ENCODE measurements at regions not wholly inside any gene's neighbourhood (a gene's known extent, or its start where the extent isn't known, plus 50 kb on each side); places are given as distances from the start of the nearest gene placed in this dataset.

DNA sequence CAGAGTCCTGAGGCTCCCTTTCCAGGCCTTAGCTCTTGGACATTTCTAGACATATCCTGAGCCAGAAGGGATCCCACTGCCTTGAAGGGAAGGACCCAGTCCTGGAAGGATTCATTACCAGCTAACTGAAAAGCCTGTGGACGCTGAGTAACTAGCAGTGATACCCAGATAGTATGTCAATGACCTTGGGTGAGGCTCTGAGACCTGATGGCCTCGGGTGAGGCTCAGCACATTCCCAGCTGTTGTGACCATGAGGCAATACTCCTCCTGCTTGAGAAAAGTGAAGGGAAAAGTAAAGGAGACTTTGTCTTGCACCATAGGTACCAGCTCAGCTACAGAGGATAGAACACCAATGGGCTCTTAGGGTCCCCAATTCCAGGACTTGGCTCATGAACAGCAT lies 268.1 kb downstream of the DKK2 start:
- no peak for DNase-seq (ENCODE audit: low read depth)

DNA sequence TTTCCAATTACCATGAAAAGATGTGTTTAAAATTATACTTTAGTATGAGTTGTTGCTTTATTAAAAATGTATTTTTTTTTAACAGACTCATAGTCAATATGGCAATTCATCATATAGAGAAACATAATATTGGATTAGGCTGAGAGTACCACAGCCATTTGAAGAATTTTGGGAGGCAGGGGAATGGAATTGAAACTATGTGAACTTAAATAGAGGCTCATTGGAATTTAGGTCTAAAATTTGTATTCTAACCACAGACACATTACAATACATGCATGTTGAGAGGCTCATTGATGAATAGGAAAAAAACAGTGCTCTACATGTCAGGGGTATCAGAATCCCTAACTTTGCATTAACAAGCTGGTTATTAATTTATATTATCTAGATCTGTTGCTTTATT lies 269.6 kb downstream of the DKK2 start:
- DNase-seq (ENCODE audit: low read depth): no peak

DNA sequence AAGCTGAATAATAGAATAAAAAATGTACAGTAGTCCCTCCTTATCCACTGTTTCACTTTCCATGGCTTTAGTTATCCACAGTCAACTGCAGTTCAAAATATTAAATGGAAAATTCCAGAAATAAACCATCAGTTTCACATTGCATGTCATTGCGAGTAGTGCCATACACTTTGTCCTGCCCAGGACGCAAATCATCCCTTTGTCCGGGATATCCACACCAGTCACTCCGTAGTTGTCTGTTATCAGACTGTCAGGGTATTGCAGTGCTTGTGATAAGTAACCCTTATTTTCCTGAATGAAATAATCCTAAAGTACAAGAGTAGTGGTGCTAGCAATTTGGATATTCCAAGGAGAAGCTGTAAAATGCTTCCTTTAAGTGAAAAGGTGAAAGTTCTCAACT lies 271.3 kb downstream of the DKK2 start:
- DNase-seq (ENCODE audit: low read depth): no peak

DNA sequence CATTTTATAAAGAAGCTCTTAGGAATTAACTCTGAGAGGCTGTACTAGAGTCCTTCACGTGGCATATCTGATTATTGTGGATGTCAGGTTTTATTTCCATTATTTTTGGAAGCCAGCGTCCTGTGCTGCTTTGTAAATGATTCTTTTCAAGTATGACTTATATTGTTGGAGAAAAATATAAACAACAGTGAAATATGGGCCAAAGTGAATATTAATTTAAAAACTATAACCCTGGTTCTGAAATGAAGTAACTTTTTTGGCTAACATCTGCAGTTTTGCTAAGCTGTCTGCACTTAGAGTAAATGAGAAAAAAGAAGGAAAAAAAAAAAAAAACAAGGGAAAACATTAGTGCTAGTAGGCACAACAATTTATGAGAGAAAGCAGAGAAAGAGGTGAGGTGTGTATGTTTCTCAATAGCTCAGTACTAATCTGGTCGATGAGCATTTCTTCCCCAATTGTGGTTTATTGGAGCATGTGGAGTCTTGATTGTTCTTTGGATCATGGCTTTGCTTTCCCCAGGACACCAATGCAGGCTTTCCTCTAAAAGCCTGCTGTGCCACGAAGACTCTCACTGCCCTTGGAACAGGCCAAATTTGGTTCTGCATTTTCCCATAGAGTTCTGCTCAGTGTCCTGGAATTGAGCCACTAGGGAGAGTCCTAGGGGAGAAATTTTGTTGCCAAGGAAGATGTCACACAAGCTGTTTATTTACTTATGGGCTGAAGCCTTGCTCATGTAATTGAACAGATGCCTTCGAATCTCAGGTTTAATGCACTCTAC lies 273.3 kb downstream of the DKK2 start:
- no peak for DNase-seq (ENCODE audit: low read depth)

DNA sequence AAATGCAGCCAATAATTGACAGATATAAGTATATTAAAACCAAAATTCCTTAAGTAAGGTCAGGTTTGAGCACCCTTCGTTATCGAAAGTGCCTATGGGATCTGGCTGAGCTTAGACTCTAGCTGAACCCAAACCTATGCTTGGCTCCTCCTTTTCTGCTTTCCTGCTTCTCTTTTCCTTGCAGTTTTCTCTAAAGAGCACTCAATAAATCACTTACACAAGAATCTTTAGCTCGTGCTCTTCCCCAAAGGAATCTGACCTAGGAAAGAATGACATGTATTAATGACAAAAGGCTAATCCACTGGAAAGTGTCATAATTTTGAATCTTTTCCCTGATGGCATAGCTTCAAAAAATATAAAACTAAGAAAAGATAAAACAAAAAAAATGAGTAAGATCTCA lies 282.7 kb downstream of the DKK2 start:
- no peak for DNase-seq (ENCODE audit: low read depth)

DNA sequence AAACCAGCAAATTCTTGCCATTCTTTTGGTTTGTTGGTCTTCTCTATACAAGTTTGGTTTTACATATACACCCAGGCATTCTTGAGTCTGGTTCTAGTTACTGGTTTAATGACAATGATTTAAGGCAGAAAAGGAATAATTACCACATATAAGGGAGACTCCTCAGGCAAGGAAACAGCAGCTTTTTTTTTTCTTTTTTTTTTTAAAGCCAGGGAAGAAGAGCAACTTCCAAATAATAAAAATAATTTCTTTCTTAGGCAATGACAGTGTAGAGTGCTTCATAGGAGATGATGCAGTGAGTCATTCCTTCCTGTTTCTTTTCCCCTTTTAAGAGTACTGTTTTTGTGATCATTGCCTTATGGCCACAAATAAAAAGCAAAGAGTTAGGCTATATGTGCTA lies 289.7 kb downstream of the DKK2 start:
- DNase-seq (ENCODE audit: low read depth): no peak

DNA sequence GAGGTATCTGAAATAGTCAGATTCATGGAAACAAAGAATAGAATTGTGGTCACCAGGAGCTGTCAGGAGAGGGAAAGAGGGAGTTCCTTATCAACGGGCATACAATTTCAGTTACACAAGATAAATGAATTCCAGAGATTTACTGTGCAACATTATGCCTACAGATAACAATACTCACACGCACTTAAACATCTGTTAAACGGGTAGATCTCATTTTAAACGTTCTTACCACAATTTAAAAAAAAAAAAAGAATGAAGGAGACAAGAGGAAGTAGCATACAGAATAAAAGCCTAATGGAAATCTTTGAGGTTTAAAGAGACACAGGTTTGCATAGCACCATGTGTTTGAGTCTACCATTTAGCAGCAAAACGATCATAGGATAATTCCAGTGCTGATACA lies 298.0 kb downstream of the DKK2 start:
- DNase-seq (ENCODE audit: low read depth): no peak

DNA sequence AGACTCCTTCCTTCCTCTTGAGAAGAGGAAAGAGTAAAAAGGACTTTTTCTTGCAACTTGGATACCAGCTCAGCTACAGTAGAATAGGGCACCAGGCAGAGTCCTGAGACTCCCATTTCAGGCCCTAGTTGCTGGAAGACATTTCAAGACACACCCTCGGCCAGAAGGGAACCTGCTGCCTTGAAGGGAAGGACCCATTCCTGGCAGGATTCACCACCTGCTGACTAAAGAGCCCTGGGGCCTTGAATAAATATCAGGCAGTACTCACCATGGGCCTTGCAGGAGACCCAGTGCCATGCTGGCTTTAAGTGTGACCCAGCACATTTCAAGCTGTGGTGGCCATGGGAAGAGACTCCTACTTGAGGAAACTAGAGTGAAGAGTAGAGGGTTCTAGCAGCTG lies 317.6 kb downstream of the DKK2 start:
- DNase-seq (ENCODE audit: low read depth): no peak

DNA sequence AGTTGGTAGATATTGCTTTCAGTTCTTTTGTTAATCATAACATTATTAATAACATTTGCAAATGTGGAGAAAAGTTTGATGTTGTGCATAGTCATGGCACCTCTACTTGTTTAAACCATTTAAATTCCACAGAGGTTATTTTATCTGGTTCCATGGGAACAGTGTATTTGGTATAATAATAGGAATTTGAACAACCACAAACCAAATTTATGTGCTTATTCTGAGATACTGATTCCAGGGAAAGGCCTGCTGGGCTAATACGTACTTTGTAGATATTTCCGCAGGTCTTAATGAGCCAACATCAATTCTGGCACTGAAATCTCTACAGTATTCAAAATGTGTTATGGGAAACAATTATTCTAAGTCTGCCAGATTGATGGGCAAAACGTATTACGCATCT lies 319.0 kb downstream of the DKK2 start:
- DNase-seq (ENCODE audit: low read depth): no peak

DNA sequence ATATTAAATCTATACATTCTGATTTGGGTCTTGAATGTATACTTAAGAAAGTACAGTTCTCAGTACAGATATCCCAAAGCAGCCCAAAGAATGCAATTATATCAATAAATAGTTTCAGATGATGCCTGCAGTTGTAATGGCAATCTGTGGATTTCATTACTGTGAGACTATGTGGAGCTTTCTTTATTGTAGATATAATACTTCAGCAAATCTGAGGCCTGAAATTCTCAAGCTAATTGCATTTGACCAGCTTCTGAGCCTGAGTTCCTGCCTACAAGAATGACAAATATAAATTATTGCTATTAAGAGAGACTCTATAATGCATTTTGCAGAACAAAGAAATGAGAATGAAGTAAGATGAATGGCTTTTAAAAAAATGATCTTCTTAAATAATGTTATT lies 320.3 kb downstream of the DKK2 start:
- no peak for DNase-seq (ENCODE audit: low read depth)

DNA sequence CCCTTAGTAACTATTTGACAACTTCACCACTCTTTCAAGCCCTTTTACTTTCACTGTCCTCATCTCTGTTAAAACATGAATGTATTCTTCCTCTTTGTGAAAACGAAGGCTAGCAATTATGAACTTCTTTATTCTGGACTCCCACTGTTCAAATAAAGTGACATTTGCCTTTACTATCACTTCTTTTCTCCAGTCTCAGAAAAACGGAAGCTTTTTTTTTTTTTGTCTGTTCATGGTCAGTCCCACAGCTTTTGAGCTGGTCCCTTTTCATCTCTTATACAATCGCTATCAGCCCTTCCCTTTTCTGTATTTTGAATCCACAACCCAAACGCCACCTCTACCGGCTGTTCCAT lies 327.7 kb downstream of the DKK2 start:
- DNase-seq (ENCODE audit: low read depth): no peak

DNA sequence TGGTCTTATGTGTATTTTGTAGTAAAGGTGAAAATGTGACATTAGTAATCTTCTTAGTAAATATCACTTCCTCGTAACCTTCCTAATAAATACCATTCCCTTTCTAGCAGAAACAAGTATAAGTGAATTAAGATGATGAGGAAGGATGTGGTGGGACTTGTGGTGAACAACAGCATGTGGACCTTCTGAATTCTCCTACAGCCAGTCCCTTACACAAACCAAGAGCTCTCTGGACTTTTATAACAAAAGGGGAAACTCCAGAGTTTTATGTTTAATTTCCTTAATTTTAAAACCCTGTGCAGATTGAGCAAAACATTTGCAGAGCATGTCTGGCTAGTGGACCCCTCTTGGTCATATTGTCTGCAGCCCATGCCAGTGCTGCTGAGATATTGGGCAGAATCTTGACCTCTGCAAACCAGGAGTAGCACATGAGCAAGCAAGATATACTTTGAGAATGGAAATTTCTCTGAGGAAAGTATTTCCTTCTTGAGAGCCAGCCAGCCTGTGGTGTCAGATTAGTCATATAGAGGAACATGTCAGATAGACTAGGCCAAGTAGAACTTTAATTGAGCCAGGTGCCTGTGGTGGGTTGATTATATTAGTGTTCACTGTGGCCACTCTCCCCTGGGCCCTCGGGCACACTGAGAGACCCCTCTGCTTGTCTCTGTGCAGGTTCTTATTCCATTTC lies 328.2 kb downstream of the DKK2 start:
- DNase-seq (ENCODE audit: low read depth): no peak

DNA sequence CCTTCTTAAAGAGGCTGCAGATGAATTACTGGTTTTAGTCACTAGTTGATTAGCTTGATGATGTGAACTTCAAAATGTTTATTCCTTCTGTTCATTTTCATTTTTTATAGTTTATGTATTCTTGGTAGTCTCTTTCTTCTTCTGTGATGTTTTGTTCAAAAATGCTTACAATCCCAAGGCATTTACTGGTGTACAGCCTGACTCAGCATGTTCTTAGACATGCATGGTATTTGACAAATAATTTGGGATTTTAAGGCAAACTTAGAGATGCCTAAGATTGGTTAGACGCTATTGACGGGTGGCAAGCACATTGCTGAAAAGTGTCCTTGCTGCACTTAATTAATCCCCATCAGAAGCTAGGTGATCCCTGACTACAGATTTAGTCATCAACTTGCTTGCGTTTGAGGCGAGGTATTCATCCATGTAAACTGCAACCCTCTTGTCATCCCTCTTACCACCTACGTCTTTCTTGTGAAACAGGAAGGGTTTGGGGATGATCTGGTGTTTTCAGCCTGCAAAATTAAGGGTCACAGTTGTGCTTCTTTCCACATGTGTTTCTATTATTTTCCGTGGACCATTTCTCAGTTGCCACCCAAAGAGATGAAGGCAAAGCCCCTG lies 331.8 kb downstream of the DKK2 start:
- DNase-seq (ENCODE audit: low read depth): no peak

DNA sequence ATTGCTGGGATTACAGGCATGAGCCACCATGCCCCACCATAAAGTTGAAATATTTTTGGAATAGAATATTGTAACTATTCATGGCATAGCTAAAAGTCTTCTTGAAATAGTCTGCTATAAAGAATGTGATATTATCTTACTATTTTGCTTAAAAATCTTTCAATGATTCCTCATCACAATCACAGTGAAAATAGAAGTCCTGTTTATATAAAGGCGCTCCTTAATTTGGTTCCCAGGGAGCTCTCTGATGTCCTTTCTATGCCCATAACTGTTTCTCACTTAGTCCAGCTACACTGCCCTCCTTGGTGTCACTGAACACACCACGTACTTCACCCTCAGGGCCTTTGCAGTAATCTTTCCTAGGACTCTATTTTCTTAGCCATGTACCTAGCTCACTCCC lies 331.7 kb upstream of the GIMD1 start:
- no peak for DNase-seq (ENCODE audit: low read depth)

DNA sequence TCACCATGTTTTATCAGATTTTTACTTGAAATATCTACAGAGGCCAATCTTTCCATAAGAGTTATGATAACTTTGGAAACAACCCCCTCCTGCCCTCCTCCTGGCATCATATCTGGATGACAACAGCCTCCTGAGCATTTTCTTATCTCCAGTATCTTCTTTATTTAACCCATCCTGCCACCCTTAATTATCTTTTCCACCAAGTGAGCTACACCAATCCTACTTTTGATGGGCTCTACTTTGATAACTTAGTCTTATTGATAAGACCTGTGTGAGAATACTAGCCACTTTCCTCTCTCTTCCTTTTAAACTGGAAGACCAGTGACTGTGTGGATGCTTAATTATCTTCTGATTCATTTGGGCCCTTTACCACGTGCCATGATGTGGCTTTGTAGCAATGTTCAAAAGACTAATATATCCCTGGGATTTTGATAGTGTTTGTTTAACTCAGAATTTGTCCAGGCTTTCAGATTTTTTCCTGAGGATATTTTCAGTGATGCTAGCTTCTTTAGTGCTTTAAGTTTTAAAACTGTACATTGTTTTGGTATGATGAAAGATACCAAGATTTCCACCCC lies 330.1 kb upstream of the GIMD1 start:
- no peak for DNase-seq (ENCODE audit: low read depth)

DNA sequence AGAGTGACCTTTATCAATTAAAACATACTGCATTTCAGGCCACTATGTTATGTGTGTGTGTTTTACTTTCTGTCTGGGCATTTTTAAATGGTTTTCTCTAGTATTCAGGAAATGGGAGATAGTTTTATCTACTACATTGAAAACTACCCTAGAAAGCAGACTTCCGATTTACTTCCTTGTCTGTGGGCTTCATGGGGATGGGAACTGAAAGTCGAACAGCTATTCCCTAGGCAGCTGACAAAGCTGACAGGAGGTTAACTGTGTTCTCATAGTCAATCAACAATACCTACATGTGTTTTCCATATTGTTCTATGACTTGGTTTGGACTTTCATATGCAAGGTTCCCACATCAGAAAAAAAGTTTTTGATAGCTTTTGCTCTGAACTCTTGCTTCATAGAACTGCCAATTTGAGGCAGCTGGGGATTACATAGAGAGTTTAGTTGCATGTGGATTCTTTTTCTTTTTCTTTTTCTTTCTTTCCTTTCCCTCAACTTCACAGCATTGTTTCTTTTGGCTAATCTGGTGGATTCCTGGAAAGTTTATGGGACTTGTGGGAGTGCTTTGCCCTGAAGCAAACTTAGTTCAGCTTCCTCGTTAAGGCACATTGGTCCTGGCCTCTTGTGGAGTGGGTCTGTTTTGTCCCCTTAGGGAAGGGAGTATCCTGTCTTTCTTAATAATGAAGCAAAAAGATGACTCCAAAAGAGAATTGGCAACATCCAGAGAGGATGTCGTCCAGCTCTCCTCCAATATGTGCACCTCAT lies 327.1 kb upstream of the GIMD1 start:
- DNase-seq (ENCODE audit: low read depth): no peak

DNA sequence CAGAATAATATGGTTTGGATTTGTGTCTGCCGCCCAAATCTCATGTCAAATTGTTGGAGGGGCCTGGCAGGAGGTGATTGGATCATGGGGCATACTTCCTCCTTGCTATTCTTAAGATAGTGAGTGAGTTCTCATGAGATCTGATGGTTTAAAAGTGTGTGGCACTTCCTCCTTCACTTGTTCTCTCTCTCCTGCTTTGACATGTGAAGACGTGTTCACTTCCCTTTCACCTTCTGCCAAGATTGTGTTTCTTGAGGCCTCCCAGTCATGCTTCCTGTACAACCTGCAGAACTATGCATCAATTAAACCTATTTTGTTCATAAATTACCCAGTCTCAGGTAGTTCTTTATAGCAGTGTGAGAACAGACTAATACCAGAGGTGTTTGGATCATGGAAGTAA lies 325.7 kb upstream of the GIMD1 start:
- no peak for DNase-seq (ENCODE audit: low read depth)

DNA sequence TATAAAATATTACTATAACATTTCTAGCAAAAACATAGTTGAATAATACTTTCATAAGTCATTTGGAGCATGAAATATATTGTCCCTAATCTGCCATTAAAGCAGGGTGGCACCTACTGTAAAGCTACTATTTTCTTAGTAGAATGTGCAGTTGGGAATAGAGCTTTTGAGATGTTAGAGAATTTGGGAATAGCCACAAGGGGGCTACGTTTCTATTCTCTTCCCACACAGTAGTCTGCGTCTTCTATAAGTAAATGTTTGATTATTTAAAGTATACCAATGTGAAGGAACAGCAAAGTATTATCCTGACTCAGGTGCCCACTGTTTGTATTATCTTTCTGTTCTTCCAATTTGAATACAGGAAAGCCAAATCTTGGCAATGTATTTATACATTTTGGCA lies 323.2 kb upstream of the GIMD1 start:
- no peak for DNase-seq (ENCODE audit: low read depth)

DNA sequence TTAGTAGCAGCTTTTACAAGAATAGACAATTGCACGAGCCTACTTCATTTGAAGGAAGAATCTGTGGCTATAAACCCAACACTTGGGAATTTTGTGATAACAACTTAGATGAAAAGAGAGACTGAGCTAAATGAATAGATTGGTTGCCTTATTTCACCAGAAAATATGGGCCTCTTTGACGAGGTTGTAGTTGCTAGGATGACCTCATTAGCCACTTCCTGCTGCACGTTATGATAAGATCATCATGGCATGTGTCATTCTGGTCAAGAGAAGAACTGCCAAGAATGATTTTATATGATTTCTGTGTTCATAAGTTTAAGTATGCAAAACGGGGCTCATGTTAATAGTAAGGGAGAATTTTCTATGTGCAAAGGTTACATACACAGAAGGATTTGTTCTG lies 321.9 kb upstream of the GIMD1 start:
- no peak for DNase-seq (ENCODE audit: low read depth)

DNA sequence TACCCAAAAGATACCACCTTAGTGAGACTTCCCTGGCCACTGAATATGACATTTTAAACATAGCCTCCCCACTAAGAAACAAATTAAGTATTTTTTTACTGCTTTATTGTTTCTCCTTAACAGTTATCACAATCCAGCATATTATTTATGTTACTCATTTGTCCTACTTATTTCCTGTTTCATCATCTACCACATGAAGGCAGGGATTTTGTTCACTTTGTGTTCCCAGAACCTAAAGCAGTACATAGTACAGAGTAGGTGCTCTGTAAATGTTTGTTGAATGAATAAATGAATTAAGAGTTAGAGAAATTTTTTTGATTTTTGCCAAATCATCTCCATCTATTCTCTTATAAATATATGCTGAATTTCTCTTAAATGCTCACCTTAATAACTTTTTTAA lies 318.4 kb upstream of the GIMD1 start:
- no peak for DNase-seq (ENCODE audit: low read depth)

DNA sequence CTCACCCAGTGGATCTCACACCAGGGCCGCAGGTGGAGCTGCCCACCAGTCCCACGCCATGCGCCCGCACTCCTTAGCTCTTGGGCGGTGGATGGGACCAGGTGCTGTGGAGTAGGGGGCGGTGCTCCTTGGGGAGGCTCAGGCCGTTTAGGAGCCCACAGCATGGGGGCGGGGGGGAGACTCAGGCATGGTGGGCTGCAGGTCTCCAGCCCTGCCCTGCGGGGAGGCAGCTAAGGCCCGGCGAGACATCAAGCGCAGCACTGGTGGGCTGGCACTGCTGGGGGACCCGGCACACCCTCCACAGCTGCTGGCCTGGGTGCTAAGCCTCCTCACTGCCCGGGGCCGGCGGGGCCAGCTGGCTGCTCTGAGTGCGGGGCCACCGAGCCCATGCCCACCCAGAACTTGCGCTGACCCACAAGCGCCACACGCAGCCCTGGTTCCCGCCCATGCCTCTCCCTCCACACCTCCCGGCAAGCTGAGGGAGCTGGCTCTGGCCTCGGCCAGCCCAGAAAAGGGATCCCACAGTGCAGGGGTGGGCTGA lies 312.9 kb upstream of the GIMD1 start:
- DNase-seq (ENCODE audit: low read depth): no peak

DNA sequence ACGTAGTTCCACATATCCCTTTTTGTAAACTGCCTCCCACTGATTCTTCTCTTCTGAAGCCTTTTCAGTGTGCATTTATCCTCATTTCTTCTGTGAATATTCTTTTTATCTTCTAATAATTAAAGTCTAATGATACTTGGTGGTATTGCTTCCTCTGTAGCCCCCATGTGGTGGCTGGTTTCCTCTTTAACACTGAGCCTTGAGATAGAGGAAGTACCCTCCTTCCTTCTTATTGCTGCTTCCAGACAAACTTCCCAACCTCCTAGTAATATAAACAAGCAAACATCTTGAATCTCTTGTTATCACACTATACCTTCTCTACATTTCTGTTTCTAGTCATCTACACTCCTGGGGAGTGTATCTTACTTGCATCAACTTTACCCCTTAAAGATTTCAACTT lies 310.5 kb upstream of the GIMD1 start:
- no peak for DNase-seq (ENCODE audit: low read depth)

Data from activated T-cell treated with anti-CD3 and anti-CD28 coated beads for 48 hours (primary cell).